GM12891 (cell line): ENCODE measurements at regions not wholly inside any gene's neighbourhood (a gene's known extent, or its start where the extent isn't known, plus 50 kb on each side); places are given as distances from the start of the nearest gene placed in this dataset.

ENCODE experiments used
- DNase-seq: peaks from one replicate; pipeline ENCODE4 v3.0.0; 2011; ENCODE audit warnings: low spot score; ENCODE audit not compliant: insufficient read length
- FAIRE-seq: peaks from 2 replicates; lab custom pipeline; 2011; peaks lifted over from hg19 to GRCh38; lab: Jason Lieb, UNC
- PAX5 ChIP-seq: IDR thresholded peaks from 2 replicates; pipeline ENCODE4 v1.6.1; 2011; ENCODE audit warnings: low read length, moderate library complexity, mild to moderate bottlenecking; ENCODE audit not compliant: insufficient read depth, severe bottlenecking
- POLR2A ChIP-seq: IDR thresholded peaks from 2 replicates; pipeline ENCODE4 v1.6.1; 2011; ENCODE audit warnings: low read depth, low read length, control low read depth
- POLR2AphosphoS5 ChIP-seq: IDR thresholded peaks from 2 replicates; pipeline ENCODE4 v1.6.1; 2011; ENCODE audit warnings: low read depth, low read length, control low read depth
- POU2F2 ChIP-seq: IDR thresholded peaks from 2 replicates; pipeline ENCODE4 v1.6.1; 2011; ENCODE audit warnings: low read depth, mild to moderate bottlenecking, control low read depth, low read length, moderate library complexity
- SPI1 ChIP-seq: IDR thresholded peaks from 2 replicates; pipeline ENCODE4 v1.6.1; 2011; ENCODE audit warnings: low read depth, low read length, control low read depth
- TAF1 ChIP-seq: IDR thresholded peaks from 2 replicates; pipeline ENCODE4 v1.6.1; 2011; ENCODE audit warnings: low read depth, low read length, control low read depth

GRCh38 chr18:76139844-76140243 is 355.2 kb downstream of the ZNF516 start:
- no peak for TF ChIP-seq POLR2A
- no peak for TF ChIP-seq SPI1
- no peak for TF ChIP-seq POLR2AphosphoS5
- TF ChIP-seq POU2F2, result no peak
- no peak for TF ChIP-seq TAF1
- no peak for TF ChIP-seq PAX5
- DNase-seq (no peak), FAIRE-seq (no peak)

- DNase-seq (no peak), FAIRE-seq (no peak)
- TF ChIP-seq SPI1 (no peak), POLR2AphosphoS5 (no peak), PAX5 (no peak), TAF1 (no peak), POLR2A (no peak), POU2F2 (no peak)
These were observed 357.8 kb downstream of the ZNF516 start for GRCh38 chr18:76137216-76137615.

GRCh38 chr18:76136701-76137100 is 358.3 kb downstream of the ZNF516 start:
- FAIRE-seq (no peak), DNase-seq (no peak)
- TF ChIP-seq POU2F2 (no peak), POLR2AphosphoS5 (no peak), TAF1 (no peak), POLR2A (no peak), PAX5 (no peak), SPI1 (no peak)

GRCh38 chr18:76134628-76135027 is 360.4 kb downstream of the ZNF516 start:
- DNase-seq (no peak), FAIRE-seq (no peak)
- TF ChIP-seq POLR2A (no peak), SPI1 (0 out of 2 replicates have a peak, but pooled peaks have one; percentile 7)

GRCh38 chr18:76133873-76134272 is 361.2 kb downstream of the ZNF516 start:
- FAIRE-seq, result no peak
- no peak for TF ChIP-seq POLR2A
- no peak for TF ChIP-seq TAF1
- TF ChIP-seq POU2F2, result no peak
- no peak for TF ChIP-seq POLR2AphosphoS5
- TF ChIP-seq PAX5, result no peak
- no peak for TF ChIP-seq SPI1

GRCh38 chr18:76131738-76132137 is 363.3 kb downstream of the ZNF516 start:
- FAIRE-seq (no peak), DNase-seq (no peak)

More at GRCh38 chr18:76133873-76134272, 361.2 kb downstream of the ZNF516 start:
- no peak for DNase-seq

GRCh38 chr18:76130845-76131244 is 364.2 kb downstream of the ZNF516 start:
- no peak for FAIRE-seq
- TF ChIP-seq TAF1, result no peak
- no peak for TF ChIP-seq POLR2AphosphoS5
- no peak for TF ChIP-seq SPI1
- no peak for TF ChIP-seq PAX5
- no peak for TF ChIP-seq POU2F2
- no peak for DNase-seq

More at GRCh38 chr18:76131738-76132137, 363.3 kb downstream of the ZNF516 start:
- no peak for TF ChIP-seq POLR2AphosphoS5
- TF ChIP-seq POLR2A, result no peak

- FAIRE-seq, result no peak
- no peak for DNase-seq
- TF ChIP-seq POLR2AphosphoS5 (no peak), TAF1 (no peak), PAX5 (no peak), POU2F2 (no peak), SPI1 (no peak), POLR2A (no peak)
These were observed 368.7 kb downstream of the ZNF516 start for GRCh38 chr18:76126327-76126726.

GRCh38 chr18:76121011-76121410 is 374.0 kb downstream of the ZNF516 start:
- DNase-seq (no peak), FAIRE-seq (no peak)
- TF ChIP-seq POU2F2 (no peak), SPI1 (no peak), TAF1 (no peak), POLR2A (no peak), PAX5 (no peak), POLR2AphosphoS5 (no peak)

GRCh38 chr18:76115580-76115979 is 379.5 kb downstream of the ZNF516 start:
- DNase-seq (no peak), FAIRE-seq (peak; percentile 16)
- TF ChIP-seq PAX5 (no peak), POLR2A (no peak), POU2F2 (no peak), TAF1 (no peak), POLR2AphosphoS5 (no peak), SPI1 (no peak)
